ENCODE measurements at regions not wholly inside any gene's neighbourhood (a gene's known extent, or its start where the extent isn't known, plus 50 kb on each side); places are given as distances from the start of the nearest gene placed in this dataset.
"Not testable (repeated sequence)": the region's sequence is repeated elsewhere in the genome, so short reads cannot be mapped to it uniquely, and the experiment has no call there.

- Histone ChIP-seq H4K8ac (ENCODE audit: low read length) (no peak overlapping the region), H2BK15ac (ENCODE audit: low read depth, poor library complexity, severe bottlenecking) (no peak overlapping the region), H2BK5ac (ENCODE audit: low read depth, low read length, poor library complexity, severe bottlenecking) (no peak overlapping the region), H3K4me2 (ENCODE audit: low read length, poor library complexity, severe bottlenecking) (no peak overlapping the region), H3K4me3 (ENCODE audit: insufficient read depth in 1 of 2, low read depth in 1 of 2, low read length in 2 of 2) (no peak overlapping the region), H3K4me1 (ENCODE audit: control insufficient read depth, insufficient read depth, low read depth, low read length) (no peaks in the 10 kb centered on the region), H3K79me1 (replicated peaks; ENCODE audit: low read length, poor library complexity, severe bottlenecking) (no peaks in the 10 kb centered on the region), H3K23ac (ENCODE audit: low read length in 2 of 2) (no peak overlapping the region), H3K27ac (ENCODE audit: low read length, poor library complexity, severe bottlenecking) (no peak overlapping the region), H3K18ac (ENCODE audit: low read depth in 1 of 2, low read length in 2 of 2) (no peak overlapping the region), H2AK5ac (ENCODE audit: low read length, severe bottlenecking) (no peak overlapping the region), H3K9me3 (ENCODE audit: control insufficient read depth, low read length) (no peaks in the 10 kb centered on the region), H2AFZ (ENCODE audit: low read depth, low read length) (no peak overlapping the region), H2BK120ac (ENCODE audit: low read depth, low read length) (no peak overlapping the region), H2BK12ac (ENCODE audit: low read length in 2 of 2) (no peak overlapping the region), H3K14ac (ENCODE audit: low read length in 2 of 2) (no peak overlapping the region), H4K91ac (ENCODE audit: low read length) (no peak overlapping the region), H3K9ac (ENCODE audit: low read length) (no peak overlapping the region), H3K4ac (ENCODE audit: low read depth in 1 of 2, low read length in 2 of 2) (no peak overlapping the region), H3K36me3 (ENCODE audit: control insufficient read depth in 1 of 2, insufficient read depth in 2 of 2, low read depth in 1 of 2, low read length in 2 of 2) (no peaks in the 10 kb centered on the region), H3K27me3 (ENCODE audit: control insufficient read depth in 1 of 2, insufficient read depth in 1 of 2, low read length in 2 of 2) (peaks cover 0 to 8% of the 10 kb centered on the region in 2 experiments)
- no peak for DNase-seq
- WGBS, result 98% methylated on average over 5 of the region's 6 CpGs
Observed at GRCh38 chrX:65586491-65586890, 51.9 kb upstream of the LAS1L start.

- not testable (repeated sequence) for H3K4me3 ChIP-seq (ENCODE audit: insufficient read depth in 1 of 2, low read depth in 1 of 2, low read length in 2 of 2); H3K9me3 ChIP-seq (ENCODE audit: control insufficient read depth, low read length); H3K14ac ChIP-seq (ENCODE audit: low read length in 2 of 2)
Observed at GRCh38 chrX:65585226-65585625, 50.6 kb upstream of the LAS1L start.

More at GRCh38 chrX:65585226-65585625, 50.6 kb upstream of the LAS1L start:
- not testable (repeated sequence) for H2BK120ac ChIP-seq (ENCODE audit: low read depth, low read length); H3K18ac ChIP-seq (ENCODE audit: low read depth in 1 of 2, low read length in 2 of 2); H3K9ac ChIP-seq (ENCODE audit: low read length); H3K4ac ChIP-seq (ENCODE audit: low read depth in 1 of 2, low read length in 2 of 2); H4K91ac ChIP-seq (ENCODE audit: low read length); H4K8ac ChIP-seq (ENCODE audit: low read length); H3K23ac ChIP-seq (ENCODE audit: low read length in 2 of 2); H2BK12ac ChIP-seq (ENCODE audit: low read length in 2 of 2); H3K4me2 ChIP-seq (ENCODE audit: low read length, poor library complexity, severe bottlenecking); H3K79me1 ChIP-seq (replicated peaks; ENCODE audit: low read length, poor library complexity, severe bottlenecking); H3K36me3 ChIP-seq (ENCODE audit: control insufficient read depth in 1 of 2, insufficient read depth in 2 of 2, low read depth in 1 of 2, low read length in 2 of 2); H3K27ac ChIP-seq (ENCODE audit: low read length, poor library complexity, severe bottlenecking); H2AFZ ChIP-seq (ENCODE audit: low read depth, low read length); H2BK15ac ChIP-seq (ENCODE audit: low read depth, poor library complexity, severe bottlenecking); DNase-seq; H2BK5ac ChIP-seq (ENCODE audit: low read depth, low read length, poor library complexity, severe bottlenecking); H2AK5ac ChIP-seq (ENCODE audit: low read length, severe bottlenecking); H3K4me1 ChIP-seq (ENCODE audit: control insufficient read depth, insufficient read depth, low read depth, low read length)
- WGBS, result 91% methylated on average over 10 of the region's 13 CpGs
- peaks cover 0 to 11% of the 10 kb centered on the region in 2 experiments for H3K27me3 ChIP-seq (ENCODE audit: control insufficient read depth in 1 of 2, insufficient read depth in 1 of 2, low read length in 2 of 2)
